HG03066 (cell line): ENCODE measurements at regions not wholly inside any gene's neighbourhood (a gene's known extent, or its start where the extent isn't known, plus 50 kb on each side); places are given as distances from the start of the nearest gene placed in this dataset.

Experiments
- ATAC-seq: cut with Tn5 transposase; IDR thresholded peaks from one replicate; pipeline ENCODE4 v1.9.1; 2021; ENCODE audit warnings: low read depth; ENCODE audit not compliant: unreplicated experiment

- ATAC-seq = peak; percentile 88
Measured at GRCh38 chr9:6703898-6704639, 53.7 kb upstream of the KDM4C start.

DNA sequence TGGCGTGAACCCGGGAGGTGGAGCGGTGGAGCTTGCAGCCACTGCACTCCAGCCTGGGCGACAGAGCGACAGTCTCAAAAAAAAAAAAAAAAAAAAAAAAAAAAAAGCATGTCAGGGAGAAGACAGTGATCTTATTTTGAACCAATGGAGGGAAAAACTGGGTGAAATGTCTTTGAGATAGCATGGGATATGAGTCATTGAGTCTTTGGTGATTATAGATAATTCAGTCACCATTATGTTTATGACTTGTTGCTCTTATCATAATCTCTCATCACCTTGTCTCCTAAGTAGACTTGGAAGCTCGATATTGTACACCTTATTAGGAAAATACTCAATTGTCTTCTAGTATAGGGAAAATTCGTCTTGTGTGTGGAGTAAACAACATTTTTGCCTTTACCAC is 55.1 kb upstream of the KDM4C start:
- ATAC-seq = no peak

DNA sequence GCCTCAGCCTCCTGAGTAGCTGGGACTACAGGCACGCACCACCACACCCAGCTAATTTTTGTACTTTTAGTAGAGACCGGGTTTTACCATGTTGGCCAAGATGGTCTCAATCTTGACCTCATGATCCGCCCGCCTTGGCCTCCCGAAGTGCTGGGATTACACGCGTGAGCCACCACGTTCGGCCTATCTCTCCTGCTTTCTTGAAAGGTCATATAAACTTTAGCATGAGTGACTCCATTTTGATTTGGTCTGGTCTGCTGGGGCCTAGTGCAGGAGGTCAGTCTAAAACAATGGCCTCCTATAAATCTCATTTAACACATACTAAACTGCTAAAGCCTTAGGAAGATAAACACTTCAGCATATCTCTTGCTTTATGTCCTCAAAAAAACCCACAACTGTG is 50.6 kb upstream of the GLDC start:
- no peak for ATAC-seq

DNA sequence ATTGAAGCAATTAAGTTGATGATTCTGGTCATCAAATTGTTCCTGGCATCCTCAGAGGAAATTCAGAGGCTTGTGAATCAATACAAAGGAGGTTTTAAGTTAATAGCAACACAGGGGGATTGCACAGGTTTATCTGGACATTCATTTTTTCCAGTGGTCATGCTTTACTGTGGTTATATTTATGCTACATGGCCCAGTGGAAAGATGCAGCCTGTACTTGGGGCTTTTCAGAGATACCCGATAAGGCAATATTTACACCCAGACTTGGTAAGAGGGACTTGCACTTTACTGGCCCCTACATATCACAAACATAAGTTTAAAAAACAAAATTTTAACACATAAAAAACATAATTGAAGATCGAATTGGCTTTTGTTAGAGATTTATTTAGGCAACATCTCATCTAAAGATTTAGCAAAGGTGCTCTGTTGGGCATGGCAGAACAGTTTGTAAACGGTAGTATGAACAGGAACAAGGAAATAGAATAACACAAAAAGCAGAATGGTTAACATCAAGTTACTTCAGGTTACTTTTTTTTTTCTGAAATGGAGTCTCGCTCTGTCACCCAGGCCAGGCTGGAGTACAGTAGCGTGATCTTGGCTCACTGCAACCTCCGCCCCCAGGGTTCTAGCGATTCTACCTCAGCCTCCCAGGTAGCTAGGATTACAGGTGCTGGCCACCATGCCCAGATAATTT is 49.7 kb upstream of the GLDC start:
- no peak for ATAC-seq
